Endothelial cell of umbilical vein (primary cell): ENCODE measurements at regions not wholly inside any gene's neighbourhood (a gene's known extent, or its start where the extent isn't known, plus 50 kb on each side); places are given as distances from the start of the nearest gene placed in this dataset.

Source experiments
- BruUV-seq: library from RNA; stranded (reverse); fragments of 400-500 nt; replicated peaks from 2 replicates; lab custom pipeline; 2021; lab: Mats Ljungman, UMichigan
- CTCF ChIA-PET: fragments of 300-600, 350-600 bp; sonication (Branson Sonifier 250); formaldehyde crosslinking; loops from one replicate; lab custom pipeline; 2021; ENCODE audit warnings: antibody characterized with exemption, inconsistent platforms; lab: Charles Lee
- POLR2A ChIA-PET: fragments of 300-600, 350-600 bp; sonication (Branson Sonifier 250); formaldehyde crosslinking; loops from one replicate; lab custom pipeline; 2021; ENCODE audit warnings: antibody characterized with exemption, inconsistent platforms; lab: Charles Lee
- DNase-seq: peaks from one replicate; pipeline ENCODE4 v3.0.0-alpha.2; 2011; ENCODE audit warnings: low read depth, low spot score
- FAIRE-seq: peaks from 2 replicates; lab custom pipeline; 2011; peaks lifted over from hg19 to GRCh38; lab: Jason Lieb, UNC
- H2AFZ ChIP-seq: 2 replicates; pipeline ENCODE4 v1.6.0; 2012; ENCODE audit warnings: low read depth, low read length, control low read depth, inconsistent platforms
- H3K27ac ChIP-seq: 2 replicates; pipeline ENCODE4 v1.5.1; 2011; ENCODE audit warnings: low read depth, mild to moderate bottlenecking, control low read depth, low read length, moderate library complexity; ENCODE audit not compliant: insufficient read depth
- H3K27me3 ChIP-seq, 2 experiments: 2 replicates each; pipeline versions ENCODE4 v1.6.0 to v1.6.1; 2011; ENCODE audit warnings: low read length in 2 of 2, mixed read lengths in 1 of 2; ENCODE audit not compliant: control insufficient read depth in 2 of 2, insufficient read depth in 2 of 2
- H3K36me3 ChIP-seq, 2 experiments: 2 replicates in 1 of 2; 3 replicates in 1 of 2; pipeline ENCODE4 v1.5.1; 2011; ENCODE audit warnings: low read length in 2 of 2, mild to moderate bottlenecking in 1 of 2, moderate library complexity in 1 of 2; ENCODE audit not compliant: control insufficient read depth in 2 of 2, insufficient read depth in 2 of 2; ENCODE audit errors: extremely low read depth in 1 of 2
- H3K4me1 ChIP-seq: 3 replicates; pipeline ENCODE4 v1.5.1; 2011; ENCODE audit warnings: mild to moderate bottlenecking, low read length; ENCODE audit not compliant: control insufficient read depth, insufficient read depth; ENCODE audit errors: extremely low read depth
- H3K4me2 ChIP-seq: 2 replicates; pipeline ENCODE4 v1.6.1; 2011; ENCODE audit warnings: low read length, control low read depth, mixed read lengths; ENCODE audit not compliant: insufficient read depth
- H3K4me3 ChIP-seq, 3 experiments: fragments of 200-600 bp in 1 of 3; sonication (generic), shearing (Covaris generic) in 1 of 3; replicated peaks in 1 of 3; 2 replicates each; pipeline ENCODE4 v1.5.1; 2011 to 2016; ENCODE audit warnings: control low read depth in 3 of 3, low read length in 3 of 3, mild to moderate bottlenecking in 2 of 3, inconsistent platforms in 1 of 3, low read depth in 1 of 3, moderate library complexity in 1 of 3; ENCODE audit not compliant: insufficient read depth in 1 of 3
- H3K79me2 ChIP-seq: 2 replicates; pipeline ENCODE4 v1.6.0; 2012; ENCODE audit warnings: low read length, inconsistent platforms; ENCODE audit not compliant: control insufficient read depth, insufficient read depth
- H3K9ac ChIP-seq: replicated peaks from 2 replicates; pipeline ENCODE3; 2011; ENCODE audit warnings: low read length, control low read depth; ENCODE audit not compliant: insufficient read depth; ENCODE audit errors: extremely low read depth
- H3K9me1 ChIP-seq: replicated peaks from 3 replicates; pipeline ENCODE4 v1.6.0; 2011; ENCODE audit warnings: mild to moderate bottlenecking, low read length; ENCODE audit not compliant: control insufficient read depth, insufficient read depth; ENCODE audit errors: extremely low read depth
- H3K9me3 ChIP-seq: replicated peaks from 2 replicates; pipeline ENCODE4 v1.5.1; 2012; ENCODE audit warnings: low read length, inconsistent platforms; ENCODE audit not compliant: control insufficient read depth, insufficient read depth
- H4K20me1 ChIP-seq: replicated peaks from 2 replicates; pipeline ENCODE3; 2011; ENCODE audit warnings: mild to moderate bottlenecking, low read length; ENCODE audit not compliant: control insufficient read depth, insufficient read depth; ENCODE audit errors: extremely low read depth
- EZH2 ChIP-seq: IDR thresholded peaks from 2 replicates; pipeline ENCODE4 v1.6.1; 2012; ENCODE audit warnings: borderline replicate concordance, low read depth, mild to moderate bottlenecking, moderate library complexity, low read length, inconsistent platforms; ENCODE audit not compliant: severe bottlenecking
- FOS ChIP-seq: IDR thresholded peaks from 2 replicates; pipeline ENCODE4 v1.6.1; 2011; ENCODE audit warnings: mild to moderate bottlenecking, low read length, moderate library complexity, borderline replicate concordance; ENCODE audit not compliant: insufficient read depth
- GATA2 ChIP-seq: IDR thresholded peaks from 2 replicates; pipeline ENCODE4 v1.7.0; 2011; ENCODE audit warnings: low read depth, mild to moderate bottlenecking, moderate library complexity, mixed read lengths, low read length; ENCODE audit not compliant: insufficient read length, insufficient read depth
- JUN ChIP-seq: IDR thresholded peaks from 2 replicates; pipeline ENCODE4 v1.6.1; 2011; ENCODE audit warnings: borderline replicate concordance, low read depth; ENCODE audit not compliant: insufficient read length, insufficient read depth
- MYC ChIP-seq: IDR thresholded peaks from one replicate; pipeline ENCODE4 v1.6.1; 2011; ENCODE audit warnings: mild to moderate bottlenecking, low read depth, low read length
- POLR2A ChIP-seq: IDR thresholded peaks from 2 replicates; pipeline ENCODE4 v1.6.1; 2012; ENCODE audit warnings: low read depth, mild to moderate bottlenecking, control low read depth, low read length
- POLR2AphosphoS5 ChIP-seq: IDR thresholded peaks from 2 replicates; pipeline ENCODE4 v1.6.1; 2012; ENCODE audit warnings: low read depth, mild to moderate bottlenecking, control low read depth, low read length, moderate library complexity; ENCODE audit not compliant: insufficient read depth
- dilution Hi-C: fragments of 300-500 bp; cut with MboI; formaldehyde crosslinking; loops from one replicate; pipeline ENCODE4 v1.15.0; 2019; ENCODE audit warnings: low sequenced_read_pairs; ENCODE audit not compliant: extremely low pct_ligation_motif_present
- intact Hi-C: fragments of 100-400 bp; cut with micrococcal nuclease; formaldehyde crosslinking; loops from one replicate; pipeline ENCODE4 v1.10.0; 2022
- TF ChIP-seq, protein P1 (sequence below): IDR thresholded peaks from 2 replicates; pipeline ENCODE4 v1.6.1; 2011; ENCODE audit not compliant: insufficient read depth, insufficient read length
- TF ChIP-seq, protein P2 (sequence below), 2 donors: IDR thresholded peaks; 1 replicate in 1 of 2; 2 replicates in 1 of 2; pipeline ENCODE4 v1.5.1; 2011; ENCODE audit warnings: low read length in 2 of 2, mild to moderate bottlenecking in 2 of 2, moderate library complexity in 2 of 2, control low read depth in 1 of 2, inconsistent platforms in 1 of 2, low read depth in 1 of 2; ENCODE audit not compliant: insufficient read depth in 1 of 2; ENCODE audit errors: extremely low read depth in 1 of 2

DNA sequence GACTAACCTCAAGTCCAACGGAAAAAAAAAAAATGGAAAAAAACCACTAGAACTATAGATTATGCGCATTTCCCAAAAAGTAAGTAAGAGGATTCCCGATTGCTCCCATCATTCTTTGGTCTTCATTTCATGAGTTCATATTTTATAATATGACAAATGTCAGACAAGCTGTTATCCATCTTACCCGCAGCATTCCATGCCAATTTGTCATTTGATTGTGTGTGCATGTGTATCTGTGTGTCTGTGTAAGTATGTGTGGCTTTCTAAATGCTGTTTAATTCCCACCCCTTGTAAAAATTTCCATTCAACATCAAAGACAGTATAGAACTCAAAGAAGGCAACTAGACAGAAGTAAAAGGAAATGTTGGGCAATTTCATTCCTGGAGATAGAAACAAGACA lies 434.1 kb downstream of the CDH11 start:
- no TSS peak for BruUV-seq
- Histone ChIP-seq H2AFZ (no peak overlapping the region), H3K27me3 (no peaks in the 10 kb centered on the region), H3K4me1 (no peaks in the 10 kb centered on the region), H3K9me3 (no peaks in the 10 kb centered on the region), H3K27ac (no peak overlapping the region), H4K20me1 (no peaks in the 10 kb centered on the region), H3K4me2 (no peak overlapping the region), H3K9ac (no peak overlapping the region), H3K9me1 (no peaks in the 10 kb centered on the region), H3K79me2 (no peaks in the 10 kb centered on the region), H3K4me3 (no peak overlapping the region), H3K36me3 (no peaks in the 10 kb centered on the region)
- CTCF ChIA-PET: no interaction called here
- dilution Hi-C loops (no loop called here), intact Hi-C loops (no loop called here)
- POLR2A ChIA-PET: no interaction called here
- no peak for FAIRE-seq
- TF ChIP-seq GATA2 (no peak), MYC (no peak), POLR2AphosphoS5 (no peak), FOS (no peak), EZH2 (no peak), POLR2A (no peak), JUN (no peak)
- TF ChIP-seq, protein P1, sequence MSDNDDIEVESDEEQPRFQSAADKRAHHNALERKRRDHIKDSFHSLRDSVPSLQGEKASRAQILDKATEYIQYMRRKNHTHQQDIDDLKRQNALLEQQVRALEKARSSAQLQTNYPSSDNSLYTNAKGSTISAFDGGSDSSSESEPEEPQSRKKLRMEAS: no peak
- TF ChIP-seq, protein P2, sequence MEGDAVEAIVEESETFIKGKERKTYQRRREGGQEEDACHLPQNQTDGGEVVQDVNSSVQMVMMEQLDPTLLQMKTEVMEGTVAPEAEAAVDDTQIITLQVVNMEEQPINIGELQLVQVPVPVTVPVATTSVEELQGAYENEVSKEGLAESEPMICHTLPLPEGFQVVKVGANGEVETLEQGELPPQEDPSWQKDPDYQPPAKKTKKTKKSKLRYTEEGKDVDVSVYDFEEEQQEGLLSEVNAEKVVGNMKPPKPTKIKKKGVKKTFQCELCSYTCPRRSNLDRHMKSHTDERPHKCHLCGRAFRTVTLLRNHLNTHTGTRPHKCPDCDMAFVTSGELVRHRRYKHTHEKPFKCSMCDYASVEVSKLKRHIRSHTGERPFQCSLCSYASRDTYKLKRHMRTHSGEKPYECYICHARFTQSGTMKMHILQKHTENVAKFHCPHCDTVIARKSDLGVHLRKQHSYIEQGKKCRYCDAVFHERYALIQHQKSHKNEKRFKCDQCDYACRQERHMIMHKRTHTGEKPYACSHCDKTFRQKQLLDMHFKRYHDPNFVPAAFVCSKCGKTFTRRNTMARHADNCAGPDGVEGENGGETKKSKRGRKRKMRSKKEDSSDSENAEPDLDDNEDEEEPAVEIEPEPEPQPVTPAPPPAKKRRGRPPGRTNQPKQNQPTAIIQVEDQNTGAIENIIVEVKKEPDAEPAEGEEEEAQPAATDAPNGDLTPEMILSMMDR (IDR thresholded peaks at IDR 0.05; ENCODE audit: extremely low read depth in 1 of 2, insufficient read depth in 1 of 2, low read depth in 1 of 2, low read length in 2 of 2): no peak
- DNase-seq: no peak
